H1 (cell line): ENCODE measurements at regions not wholly inside any gene's neighbourhood (a gene's known extent, or its start where the extent isn't known, plus 50 kb on each side); places are given as distances from the start of the nearest gene placed in this dataset.

Source experiments
- CTCF ChIA-PET: fragments of 300-600 bp; sonication (Branson Sonifier 250); formaldehyde crosslinking; loops from one replicate; lab custom pipeline; 2021; ENCODE audit not compliant: partially characterized antibody; lab: Charles Lee
- POLR2A ChIA-PET: fragments of 300-600 bp; sonication (Branson Sonifier 250); formaldehyde crosslinking; loops from one replicate; lab custom pipeline; 2021; ENCODE audit warnings: inconsistent platforms; ENCODE audit not compliant: partially characterized antibody; lab: Charles Lee
- DNase-seq, 2 experiments: peaks; one replicate each; pipeline versions ENCODE4 v3.0.0 to v3.0.0-alpha.2; 2010 to 2022; ENCODE audit warnings: low spot score in 2 of 2, low read depth in 1 of 2, mixed read lengths in 1 of 2
- FAIRE-seq: peaks from 2 replicates; lab custom pipeline; 2011; peaks lifted over from hg19 to GRCh38; lab: Jason Lieb, UNC
- H2AFZ ChIP-seq: 2 replicates; pipeline ENCODE4 v1.8.1; 2012; ENCODE audit warnings: low read length, inconsistent platforms
- H2AK5ac ChIP-seq: 2 replicates; pipeline ENCODE4 v1.6.1; 2013; ENCODE audit warnings: low read depth, low read length
- H2BK120ac ChIP-seq: replicated peaks from 2 replicates; pipeline ENCODE3; 2013; ENCODE audit warnings: low read depth, low read length, inconsistent platforms
- H2BK12ac ChIP-seq: 2 replicates; pipeline ENCODE4 v1.6.1; 2013; ENCODE audit warnings: low read depth, low read length
- H2BK15ac ChIP-seq: 2 replicates; pipeline ENCODE4 v1.6.1; 2013; ENCODE audit warnings: low read length
- H2BK20ac ChIP-seq: 2 replicates; pipeline ENCODE4 v1.6.1; 2013; ENCODE audit warnings: low read length
- H2BK5ac ChIP-seq: 2 replicates; pipeline ENCODE4 v1.6.1; 2013; ENCODE audit warnings: low read depth, low read length
- H3K14ac ChIP-seq: 2 replicates; pipeline ENCODE4 v1.6.1; 2013; ENCODE audit warnings: inconsistent platforms; ENCODE audit not compliant: insufficient read length
- H3K18ac ChIP-seq: 2 replicates; pipeline ENCODE4 v1.6.1; 2013; ENCODE audit warnings: low read length; ENCODE audit errors: extremely low read depth
- H3K23ac ChIP-seq: 2 replicates; pipeline ENCODE4 v1.6.1; 2013; ENCODE audit warnings: inconsistent platforms; ENCODE audit not compliant: insufficient read length
- H3K23me2 ChIP-seq: 2 replicates; pipeline ENCODE4 v1.6.1; 2013; ENCODE audit warnings: low read depth, low read length
- H3K27ac ChIP-seq: 2 replicates; pipeline ENCODE4 v1.6.1; 2011; ENCODE audit warnings: low read depth, low read length, inconsistent platforms
- H3K27me3 ChIP-seq, 4 experiments: replicated peaks in 1 of 4; 1 replicate in 1 of 4; 2 replicates in 3 of 4; pipeline versions ENCODE4 v1.6.1 to v1.8.1; 2011 to 2013; ENCODE audit warnings: low read length in 3 of 4, mild to moderate bottlenecking in 3 of 4, inconsistent platforms in 2 of 4, mixed read lengths in 2 of 4, moderate library complexity in 1 of 4; ENCODE audit not compliant: control insufficient read depth in 3 of 4, insufficient read depth in 3 of 4; ENCODE audit errors: extremely low read depth in 1 of 4
- H3K36me3 ChIP-seq, 4 experiments: 2 replicates each; pipeline versions ENCODE4 v1.6.1 to v1.8.1; 2011 to 2013; ENCODE audit warnings: mild to moderate bottlenecking in 4 of 4, low read length in 3 of 4, moderate library complexity in 2 of 4, control low read depth in 1 of 4, inconsistent platforms in 1 of 4; ENCODE audit not compliant: insufficient read depth in 4 of 4, control insufficient read depth in 2 of 4
- H3K4ac ChIP-seq: replicated peaks from 2 replicates; pipeline ENCODE3; 2013; ENCODE audit warnings: low read length, low read depth, mixed read lengths, inconsistent platforms; ENCODE audit not compliant: insufficient read length
- H3K4me1 ChIP-seq, 4 experiments: replicated peaks in 1 of 4; 1 replicate in 1 of 4; 2 replicates in 3 of 4; pipeline versions ENCODE4 v1.6.1 to v1.8.1; 2011 to 2013; ENCODE audit warnings: low read length in 3 of 4, inconsistent platforms in 2 of 4, mixed read lengths in 1 of 4; ENCODE audit not compliant: insufficient read depth in 4 of 4, control insufficient read depth in 3 of 4
- H3K4me2 ChIP-seq, 2 experiments: 2 replicates each; pipeline versions ENCODE4 v1.6.1 to v1.8.1; 2011 to 2013; ENCODE audit warnings: low read depth in 2 of 2, low read length in 2 of 2, control low read depth in 1 of 2, inconsistent platforms in 1 of 2, mild to moderate bottlenecking in 1 of 2; ENCODE audit not compliant: insufficient read depth in 1 of 2
- H3K4me3 ChIP-seq, 4 experiments: fragments of 200-600, 300-600 bp in 1 of 4; sonication (generic), shearing (Covaris generic), sonication (Bioruptor Twin) in 1 of 4; 2 replicates each; pipeline versions ENCODE4 v1.5.1 to v1.8.1; 2011 to 2016; ENCODE audit warnings: low read length in 4 of 4, low read depth in 3 of 4, control low read depth in 2 of 4, inconsistent platforms in 2 of 4, mild to moderate bottlenecking in 2 of 4, mixed read lengths in 1 of 4, moderate library complexity in 1 of 4; ENCODE audit not compliant: insufficient read depth in 2 of 4; ENCODE audit errors: extremely low read depth in 1 of 4
- H3K56ac ChIP-seq: replicated peaks from 2 replicates; pipeline ENCODE3; 2013; ENCODE audit warnings: low read depth, mild to moderate bottlenecking, mixed read lengths, low read length, inconsistent platforms; ENCODE audit not compliant: insufficient read length
- H3K79me1 ChIP-seq: 2 replicates; pipeline ENCODE4 v1.6.1; 2013; ENCODE audit warnings: low read depth, low read length, control low read depth
- H3K79me2 ChIP-seq, 2 experiments: 2 replicates each; pipeline versions ENCODE4 v1.6.1 to v1.8.1; 2012 to 2013; ENCODE audit warnings: low read length in 2 of 2, mild to moderate bottlenecking in 2 of 2, inconsistent platforms in 1 of 2; ENCODE audit not compliant: insufficient read depth in 2 of 2, control insufficient read depth in 1 of 2
- H3K9ac ChIP-seq, 4 experiments: replicated peaks in 1 of 4; 1 replicate in 1 of 4; 2 replicates in 3 of 4; pipeline versions ENCODE4 v1.6.1 to v1.8.1; 2011 to 2013; ENCODE audit warnings: low read depth in 3 of 4, low read length in 3 of 4, control low read depth in 2 of 4, mild to moderate bottlenecking in 2 of 4, moderate library complexity in 2 of 4, inconsistent platforms in 1 of 4; ENCODE audit errors: extremely low read depth in 1 of 4
- H3K9me3 ChIP-seq, 2 experiments: 2 replicates each; pipeline versions ENCODE4 v1.6.1 to v1.8.1; 2012 to 2013; ENCODE audit warnings: mild to moderate bottlenecking in 2 of 2, moderate library complexity in 2 of 2, control low read depth in 1 of 2, inconsistent platforms in 1 of 2, low read depth in 1 of 2, low read length in 1 of 2, mixed read lengths in 1 of 2; ENCODE audit not compliant: insufficient read depth in 2 of 2
- H4K20me1 ChIP-seq, 2 experiments: replicated peaks in 1 of 2; 2 replicates each; pipeline versions ENCODE3 to v1.8.1; 2011 to 2013; ENCODE audit warnings: inconsistent platforms in 2 of 2, low read length in 2 of 2, mild to moderate bottlenecking in 1 of 2; ENCODE audit not compliant: insufficient read depth in 2 of 2, control insufficient read depth in 1 of 2
- H4K5ac ChIP-seq: 2 replicates; pipeline ENCODE4 v1.6.1; 2013; ENCODE audit warnings: low read length, low read depth, mixed read lengths, inconsistent platforms; ENCODE audit not compliant: insufficient read length
- H4K8ac ChIP-seq: 2 replicates; pipeline ENCODE4 v1.8.0; 2013; ENCODE audit warnings: mild to moderate bottlenecking, moderate library complexity, low read length, inconsistent platforms; ENCODE audit not compliant: insufficient read depth; ENCODE audit errors: extremely low read depth
- H4K91ac ChIP-seq: replicated peaks from 2 replicates; pipeline ENCODE3; 2013; ENCODE audit warnings: low read length, mixed read lengths, inconsistent platforms; ENCODE audit not compliant: insufficient read length
- TBP ChIP-seq: IDR thresholded peaks from 2 replicates; pipeline ENCODE4 v1.6.1; 2011; ENCODE audit warnings: low read depth, low read length, improper control_type of control experiment
- WGBS, 2 experiments: shearing (Covaris generic) in 1 of 2; methylation state at CpG; one replicate each; pipeline versions ENCODE4 v1.1.6 to v1.1.7; 2013 to 2015; ENCODE audit warnings: low lambda C conversion rate in 2 of 2, mixed read lengths in 2 of 2, inconsistent platforms in 1 of 2, low coverage in 1 of 2, missing lambda C conversion rate in 1 of 2; ENCODE audit not compliant: insufficient replicate concordance in 2 of 2, insufficient coverage in 1 of 2, insufficient read length in 1 of 2; ENCODE audit errors: extremely low coverage in 1 of 2, missing lambda C conversion rate in 1 of 2; 5-methylcytosine and 5-hydroxymethylcytosine counted together

DNA sequence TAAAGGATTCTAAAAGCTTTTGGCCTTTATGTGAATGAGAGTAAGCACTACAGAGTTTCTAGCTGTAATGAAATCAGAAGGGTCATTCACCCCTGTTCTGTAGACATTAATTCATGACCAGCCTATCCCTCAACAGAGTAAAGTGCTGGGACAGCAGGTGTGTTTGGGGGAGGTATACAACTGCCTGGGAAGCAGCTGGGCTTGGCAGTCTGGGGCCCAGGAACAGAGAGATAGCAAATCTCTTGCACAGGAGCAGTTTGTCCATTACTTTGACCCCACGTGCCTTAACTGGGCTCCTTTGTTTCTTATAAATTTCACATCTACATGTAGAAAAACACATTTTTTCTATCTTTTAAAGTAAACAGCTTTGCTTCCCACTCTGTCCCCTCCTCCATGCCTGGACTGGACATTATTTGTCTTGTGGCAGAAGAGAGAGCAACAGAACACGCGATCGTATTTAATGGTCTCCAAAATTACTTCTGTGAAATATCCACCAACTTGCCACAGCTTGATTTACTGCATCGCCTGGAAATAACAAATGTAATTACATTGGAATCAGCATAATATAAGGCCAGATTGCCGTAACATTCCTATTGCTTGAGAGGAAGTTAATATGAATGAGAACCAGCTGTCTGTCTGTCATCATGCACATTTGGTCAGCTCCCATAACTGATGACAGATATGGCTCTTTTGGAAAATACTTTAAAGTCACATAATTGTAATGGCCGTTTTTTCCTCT lies 263.8 kb downstream of the RBM43 start:
- H3K27me3 ChIP-seq = peaks cover 0 to 1% (median 0%) of the 10 kb centered on the region in 4 experiments; a peak in 1 of 7 replicates
- H2BK120ac ChIP-seq = no peak overlapping the region
- H3K9me3 ChIP-seq = no peaks in the 10 kb centered on the region
- WGBS, 2 experiments = 86% methylated on average over 7 of the region's 7 CpGs; no CpG with 5 or more reads in 1 of the 2 experiments
- ChIA-PET POLR2A (no interaction called here), CTCF (interaction anchor here (1.0 to 1.4 kb wide), 3 partner anchors 34 to 241 kb away, joined by 3 to 4 read pairs (median 4); no protein-coding TSS in a partner anchor)
- H3K18ac ChIP-seq = no peak overlapping the region
- no peak for TF ChIP-seq TBP
- no peak overlapping the region for H3K27ac ChIP-seq
- no peak overlapping the region for H2BK15ac ChIP-seq
- H3K4me1 ChIP-seq = no peaks in the 10 kb centered on the region
- no peak overlapping the region for H2AK5ac ChIP-seq
- H3K79me1 ChIP-seq = no peaks in the 10 kb centered on the region
- 0 out of 2 replicates have a peak overlapping the region, but pooled peaks have one; percentile 52 for H2AFZ ChIP-seq
- H3K4ac ChIP-seq = no peak overlapping the region
- no peak overlapping the region for H3K14ac ChIP-seq
- H4K91ac ChIP-seq = no peak overlapping the region
- H3K23ac ChIP-seq = no peak overlapping the region
- no peaks in the 10 kb centered on the region for H3K79me2 ChIP-seq
- DNase-seq = no peak
- H3K4me2 ChIP-seq = no peak overlapping the region
- no peak overlapping the region for H4K5ac ChIP-seq
- H3K9ac ChIP-seq = no peak overlapping the region
- no peaks in the 10 kb centered on the region; a peak in 1 of 8 replicates for H3K36me3 ChIP-seq
- H4K20me1 ChIP-seq = no peaks in the 10 kb centered on the region
- H4K8ac ChIP-seq = no peak overlapping the region
- H2BK5ac ChIP-seq = no peak overlapping the region
- no peak overlapping the region for H2BK12ac ChIP-seq
- no peak overlapping the region for H3K4me3 ChIP-seq
- no peak for FAIRE-seq
- no peaks in the 10 kb centered on the region for H3K23me2 ChIP-seq
- no peak overlapping the region for H2BK20ac ChIP-seq
- no peak overlapping the region for H3K56ac ChIP-seq
